Breast epithelium (tissue), 4 donors: ENCODE measurements at regions not wholly inside any gene's neighbourhood (a gene's known extent, or its start where the extent isn't known, plus 50 kb on each side); places are given as distances from the start of the nearest gene placed in this dataset.

Experiments
- DNase-seq, 2 donors: peaks; one replicate each; pipeline ENCODE4 v3.0.0-alpha.2; 2019; ENCODE audit warnings: low spot score in 2 of 2
- H3K27ac ChIP-seq, 2 donors: fragments of 200-600 bp; sonication (generic) in 1 of 2; one replicate each; pipeline ENCODE4 v1.5.1; 2016 to 2019; ENCODE audit warnings: mild to moderate bottlenecking in 1 of 2
- H3K27me3 ChIP-seq, 2 donors: fragments of 200-600 bp; sonication (generic) in 1 of 2; one replicate each; pipeline versions ENCODE4 v1.5.1 to v1.6.0; 2017 to 2019; ENCODE audit warnings: control low read depth in 1 of 2, mild to moderate bottlenecking in 1 of 2
- H3K36me3 ChIP-seq: fragments of 200-600 bp; one replicate; pipeline ENCODE4 v1.5.1; 2019
- H3K4me1 ChIP-seq, 2 donors: fragments of 200-600 bp; sonication (generic); one replicate each; pipeline ENCODE4 v1.5.1; 2016 to 2019; ENCODE audit warnings: control low read depth in 1 of 2
- H3K4me3 ChIP-seq, 3 donors: fragments of 200-600 bp; sonication (generic); 1 replicate in 2 of 3; 2 replicates in 1 of 3; pipeline ENCODE4 v1.5.1; 2016 to 2019; ENCODE audit warnings: mild to moderate bottlenecking in 3 of 3, moderate library complexity in 2 of 3
- H3K9me3 ChIP-seq, 2 donors: fragments of 200-600 bp; sonication (generic) in 1 of 2; one replicate each; pipeline ENCODE4 v1.5.1; 2016 to 2019; ENCODE audit warnings: control low read depth in 1 of 2
- POLR2A ChIP-seq: fragments of 450-650 bp; IDR thresholded peaks from one replicate; pipeline ENCODE4 v1.6.1; 2016; ENCODE audit warnings: antibody characterized with exemption, mild to moderate bottlenecking, moderate library complexity
- POLR2AphosphoS5 ChIP-seq, 3 donors: sonication (generic); formaldehyde crosslinking; IDR thresholded peaks; one replicate each; pipeline ENCODE4 v1.6.1; 2017; ENCODE audit warnings: antibody characterized with exemption in 3 of 3
- intact Hi-C: fragments of 100-400 bp; cut with DNase I; formaldehyde crosslinking; loops from one replicate; pipeline ENCODE4 v1.15.1; 2023; ENCODE audit warnings: low total_unique reads
- TF ChIP-seq, protein P1 (sequence below), 3 donors: fragments of 450-650 bp; IDR thresholded peaks; one replicate each; pipeline ENCODE4 v1.5.1; 2016 to 2017; ENCODE audit warnings: antibody characterized with exemption in 3 of 3, mild to moderate bottlenecking in 3 of 3, moderate library complexity in 3 of 3

GRCh38 chr1:59110271-59110670 is 186.6 kb upstream of the FGGY start:
- Histone ChIP-seq H3K36me3 (no peaks in the 10 kb centered on the region), H3K9me3 (no peaks in the 10 kb centered on the region), H3K4me1 (no peaks in the 10 kb centered on the region), H3K4me3 (no peak overlapping the region), H3K27ac (no peak overlapping the region), H3K27me3 (no peaks in the 10 kb centered on the region)
- intact Hi-C loops = no loop called here
- no peak for DNase-seq
- TF ChIP-seq POLR2AphosphoS5 (IDR thresholded peaks at IDR 0.05) = no peak
- no peak for TF ChIP-seq POLR2A
- TF ChIP-seq, protein P1, sequence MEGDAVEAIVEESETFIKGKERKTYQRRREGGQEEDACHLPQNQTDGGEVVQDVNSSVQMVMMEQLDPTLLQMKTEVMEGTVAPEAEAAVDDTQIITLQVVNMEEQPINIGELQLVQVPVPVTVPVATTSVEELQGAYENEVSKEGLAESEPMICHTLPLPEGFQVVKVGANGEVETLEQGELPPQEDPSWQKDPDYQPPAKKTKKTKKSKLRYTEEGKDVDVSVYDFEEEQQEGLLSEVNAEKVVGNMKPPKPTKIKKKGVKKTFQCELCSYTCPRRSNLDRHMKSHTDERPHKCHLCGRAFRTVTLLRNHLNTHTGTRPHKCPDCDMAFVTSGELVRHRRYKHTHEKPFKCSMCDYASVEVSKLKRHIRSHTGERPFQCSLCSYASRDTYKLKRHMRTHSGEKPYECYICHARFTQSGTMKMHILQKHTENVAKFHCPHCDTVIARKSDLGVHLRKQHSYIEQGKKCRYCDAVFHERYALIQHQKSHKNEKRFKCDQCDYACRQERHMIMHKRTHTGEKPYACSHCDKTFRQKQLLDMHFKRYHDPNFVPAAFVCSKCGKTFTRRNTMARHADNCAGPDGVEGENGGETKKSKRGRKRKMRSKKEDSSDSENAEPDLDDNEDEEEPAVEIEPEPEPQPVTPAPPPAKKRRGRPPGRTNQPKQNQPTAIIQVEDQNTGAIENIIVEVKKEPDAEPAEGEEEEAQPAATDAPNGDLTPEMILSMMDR (IDR thresholded peaks at IDR 0.05) = no peak

DNA sequence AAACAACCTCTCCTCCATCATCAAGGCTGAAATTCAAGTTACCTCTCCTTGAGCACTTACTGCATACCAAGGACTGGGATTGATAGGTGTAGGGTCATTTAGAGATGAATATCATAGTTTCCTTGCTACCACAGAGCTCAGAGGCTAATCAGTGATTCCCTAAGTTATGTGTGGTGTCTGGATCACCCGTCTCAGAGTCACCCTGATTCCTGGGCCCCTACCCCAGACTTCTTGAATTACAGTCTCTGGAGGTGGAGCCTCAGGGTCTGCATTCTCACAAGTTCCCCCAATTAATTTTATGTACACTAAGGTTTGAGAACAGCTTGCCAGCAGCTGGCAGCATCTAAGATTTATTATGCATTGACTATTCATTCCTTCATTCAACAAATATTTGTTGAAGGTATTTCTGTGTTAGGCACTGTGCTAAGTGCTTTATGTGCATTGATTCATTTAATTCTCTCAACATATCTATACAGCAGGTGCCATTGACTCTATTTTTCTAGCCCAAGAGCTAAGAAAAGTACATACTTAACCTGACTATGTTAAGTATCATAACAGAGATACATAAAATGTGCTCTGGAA is 182.9 kb upstream of the FGGY start:
- Histone ChIP-seq H3K27me3 (no peaks in the 10 kb centered on the region), H3K4me1 (no peaks in the 10 kb centered on the region), H3K4me3 (no peak overlapping the region), H3K9me3 (no peaks in the 10 kb centered on the region), H3K27ac (no peak overlapping the region), H3K36me3 (no peaks in the 10 kb centered on the region)
- TF ChIP-seq POLR2AphosphoS5 (IDR thresholded peaks at IDR 0.05) = no peak
- TF ChIP-seq, protein P1 (IDR thresholded peaks at IDR 0.05) = no peak
- TF ChIP-seq POLR2A = no peak
- no peak for DNase-seq
- intact Hi-C loops = no loop called here

DNA sequence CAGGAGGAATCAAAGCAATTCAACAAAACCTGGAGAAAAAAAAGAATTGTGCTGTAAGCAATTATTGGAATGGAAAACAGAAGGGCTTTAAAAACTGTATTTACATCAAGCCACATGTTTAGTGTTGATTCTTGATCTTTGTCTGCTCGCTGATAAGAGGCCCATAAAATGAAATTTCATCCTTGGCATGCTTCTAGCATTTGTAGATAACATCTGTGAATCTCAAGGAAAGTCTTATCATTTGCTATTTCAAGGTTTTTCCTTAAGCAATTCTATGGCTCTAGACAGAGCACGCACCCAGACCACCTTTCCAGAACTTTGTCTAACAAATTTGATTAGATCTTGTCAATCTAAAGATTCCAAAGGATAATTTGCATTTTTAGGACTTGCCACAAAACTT is 181.0 kb upstream of the FGGY start:
- intact Hi-C loops = no loop called here
- H3K4me3 ChIP-seq = no peak overlapping the region
- TF ChIP-seq, protein P1 (IDR thresholded peaks at IDR 0.05) = no peak
- no peak for TF ChIP-seq POLR2A
- no peak for TF ChIP-seq POLR2AphosphoS5 (IDR thresholded peaks at IDR 0.05)
- H3K9me3 ChIP-seq = no peaks in the 10 kb centered on the region
- DNase-seq = no peak
- H3K27ac ChIP-seq = no peak overlapping the region
- H3K27me3 ChIP-seq = no peaks in the 10 kb centered on the region
- H3K36me3 ChIP-seq = no peaks in the 10 kb centered on the region
- no peaks in the 10 kb centered on the region for H3K4me1 ChIP-seq

DNA sequence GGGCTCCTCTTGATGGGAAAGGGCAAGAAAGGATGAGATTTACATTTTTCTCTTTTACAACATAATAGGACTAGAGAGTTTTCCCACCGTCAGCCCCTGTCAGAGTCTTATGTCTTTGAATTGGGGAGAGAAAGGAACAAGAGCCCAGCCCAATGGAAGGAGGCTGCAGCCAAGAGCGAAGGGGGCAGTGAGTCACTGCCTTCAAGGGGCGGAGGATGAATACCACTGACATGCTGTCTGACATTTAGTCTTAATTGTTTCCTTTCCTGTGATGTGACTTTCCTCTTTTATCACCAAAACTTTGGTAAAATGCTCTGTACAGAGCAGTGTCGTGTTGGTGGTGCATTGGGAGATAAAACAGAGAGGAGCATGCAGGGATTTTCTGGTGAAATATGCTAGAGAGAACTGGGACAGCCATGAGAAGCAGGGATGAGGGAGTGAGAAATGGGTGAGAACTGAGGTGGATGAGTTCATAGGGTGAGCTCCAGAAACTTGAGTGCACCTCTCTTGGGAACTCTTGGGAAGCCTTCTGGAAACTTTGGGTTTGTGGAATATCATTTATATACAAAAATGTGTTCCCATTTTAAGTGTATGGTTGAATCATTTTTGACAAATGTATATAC is 179.9 kb upstream of the FGGY start:
- Histone ChIP-seq H3K27me3 (no peaks in the 10 kb centered on the region), H3K4me1 (no peaks in the 10 kb centered on the region), H3K27ac (no peak overlapping the region), H3K9me3 (no peaks in the 10 kb centered on the region), H3K36me3 (no peaks in the 10 kb centered on the region), H3K4me3 (no peak overlapping the region)
- no peak for DNase-seq
- intact Hi-C loops = no loop called here
- TF ChIP-seq, protein P1 (IDR thresholded peaks at IDR 0.05) = no peak
- TF ChIP-seq POLR2A (no peak), POLR2AphosphoS5 (IDR thresholded peaks at IDR 0.05) (no peak)

- intact Hi-C loops = no loop called here
- TF ChIP-seq, protein P1 (IDR thresholded peaks at IDR 0.05) = no peak
Measured at GRCh38 chr1:59122527-59122926, 174.4 kb upstream of the FGGY start.

More at GRCh38 chr1:59122527-59122926, 174.4 kb upstream of the FGGY start:
- H3K27ac ChIP-seq = no peak overlapping the region
- DNase-seq = no peak
- no peaks in the 10 kb centered on the region for H3K36me3 ChIP-seq
- no peaks in the 10 kb centered on the region for H3K9me3 ChIP-seq
- H3K4me3 ChIP-seq = no peak overlapping the region
- H3K4me1 ChIP-seq = no peaks in the 10 kb centered on the region
- H3K27me3 ChIP-seq = no peaks in the 10 kb centered on the region
